Activated CD4-positive, alpha-beta T cell treated with anti-CD3 and anti-CD28 coated beads for 4 hours (primary cell): ENCODE measurements at regions not wholly inside any gene's neighbourhood (a gene's known extent, or its start where the extent isn't known, plus 50 kb on each side); places are given as distances from the start of the nearest gene placed in this dataset.
"Not testable (repeated sequence)": the region's sequence is repeated elsewhere in the genome, so short reads cannot be mapped to it uniquely, and the experiment has no call there.

Experiments
- DNase-seq, 2 donors: peaks; one replicate each; pipeline ENCODE4 v3.0.0-alpha.2; 2020

DNA sequence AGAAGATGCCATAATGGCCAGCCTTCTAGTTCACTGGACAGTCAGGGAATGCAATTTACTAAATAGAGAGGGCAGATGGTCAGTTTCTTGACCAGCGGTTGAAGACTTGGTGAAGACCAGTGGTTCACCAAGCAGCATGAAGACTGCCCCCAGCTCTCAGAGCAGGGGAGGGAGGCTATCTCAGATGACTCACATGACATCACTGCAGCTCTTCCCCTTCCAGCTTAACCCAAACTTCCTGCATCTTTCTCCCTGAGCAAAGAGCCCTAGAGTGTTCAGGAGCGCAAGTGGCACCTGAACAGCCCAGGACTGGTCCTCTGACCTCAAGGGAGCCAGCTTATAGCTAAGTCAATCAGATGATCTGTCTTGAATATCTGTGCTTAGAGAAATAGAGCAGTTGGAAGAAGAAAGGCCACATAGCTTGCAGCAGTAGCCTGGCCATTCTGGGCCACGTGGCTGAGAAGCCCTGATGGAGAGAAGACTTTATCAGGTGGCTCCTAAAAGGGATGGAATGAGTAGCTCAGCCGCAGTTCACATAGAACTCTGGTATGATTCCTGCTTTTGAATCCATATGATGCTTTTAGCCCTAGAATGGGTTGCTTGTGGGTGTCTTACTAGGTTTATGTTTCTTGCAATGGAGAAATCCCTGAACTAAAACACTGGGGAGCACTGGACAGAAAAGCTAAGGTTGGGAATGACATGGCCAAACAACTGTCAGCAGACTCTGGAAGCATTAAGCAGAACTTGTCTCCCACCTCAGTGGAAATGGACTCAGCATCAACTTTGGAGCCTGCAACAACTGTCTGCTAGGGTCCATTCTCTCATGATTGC, 392.1 kb upstream of the CCL2 start:
- no peak for DNase-seq

DNA sequence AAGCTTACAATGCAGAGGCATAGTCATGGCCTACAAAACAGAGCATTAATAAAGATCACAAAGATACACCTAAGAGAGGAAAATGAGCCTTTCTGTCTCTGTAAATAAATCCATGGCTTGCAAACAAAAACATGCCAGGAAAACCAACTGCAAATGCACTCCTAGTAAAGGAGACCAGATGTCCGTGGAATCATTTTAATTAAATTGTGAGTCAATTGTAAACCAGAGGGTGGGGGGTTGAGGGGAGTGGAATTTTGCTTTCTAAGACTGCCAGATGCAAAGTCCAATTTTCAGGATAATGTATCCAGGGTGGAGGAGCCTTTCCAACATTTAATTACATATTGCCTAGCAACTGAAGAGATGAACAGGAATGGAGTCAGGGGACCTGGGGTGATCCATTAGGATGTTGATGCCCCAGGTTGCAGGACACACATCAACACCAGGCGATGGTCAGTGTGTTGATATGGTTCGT, 390.3 kb upstream of the CCL2 start:
- no peak for DNase-seq

DNA sequence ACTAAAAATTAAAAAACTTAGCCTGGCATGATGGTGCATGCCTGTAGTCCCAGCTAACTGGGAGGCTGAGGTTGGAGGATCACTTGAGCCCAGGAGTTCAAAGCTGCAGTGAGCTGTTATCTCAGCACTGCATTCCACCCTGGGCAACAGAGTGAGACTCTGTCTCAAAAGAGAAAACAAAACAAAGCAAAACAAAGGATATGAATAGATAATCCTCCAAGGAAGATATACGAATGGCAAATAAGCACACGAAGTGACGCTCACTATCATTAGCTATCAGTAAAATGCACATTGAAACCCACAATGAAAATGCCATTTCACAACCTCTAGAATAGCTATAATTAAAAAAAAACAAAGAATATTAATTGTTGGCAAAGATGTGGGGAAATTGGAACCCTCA, 386.2 kb upstream of the CCL2 start:
- DNase-seq = no peak

DNA sequence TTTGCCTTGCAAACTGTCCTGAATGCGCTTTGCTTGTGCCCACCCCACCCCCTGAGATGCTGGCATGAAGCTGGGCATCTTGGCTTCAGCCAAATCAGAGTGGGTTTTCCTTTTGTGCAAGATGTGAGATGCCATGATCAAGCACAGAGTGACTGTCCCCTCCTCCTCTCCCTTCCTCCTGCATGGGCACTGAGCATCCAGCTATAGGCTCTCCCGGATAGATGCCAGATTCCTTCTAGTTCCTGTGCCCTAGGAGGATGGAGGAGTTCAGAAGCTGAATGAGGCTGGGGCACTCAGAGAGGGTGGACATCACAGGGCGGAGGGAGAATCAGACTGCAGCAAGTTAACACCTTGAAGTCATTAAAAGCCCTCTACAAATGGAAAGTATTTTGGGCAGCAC, 384.1 kb upstream of the CCL2 start:
- DNase-seq = no peak

DNA sequence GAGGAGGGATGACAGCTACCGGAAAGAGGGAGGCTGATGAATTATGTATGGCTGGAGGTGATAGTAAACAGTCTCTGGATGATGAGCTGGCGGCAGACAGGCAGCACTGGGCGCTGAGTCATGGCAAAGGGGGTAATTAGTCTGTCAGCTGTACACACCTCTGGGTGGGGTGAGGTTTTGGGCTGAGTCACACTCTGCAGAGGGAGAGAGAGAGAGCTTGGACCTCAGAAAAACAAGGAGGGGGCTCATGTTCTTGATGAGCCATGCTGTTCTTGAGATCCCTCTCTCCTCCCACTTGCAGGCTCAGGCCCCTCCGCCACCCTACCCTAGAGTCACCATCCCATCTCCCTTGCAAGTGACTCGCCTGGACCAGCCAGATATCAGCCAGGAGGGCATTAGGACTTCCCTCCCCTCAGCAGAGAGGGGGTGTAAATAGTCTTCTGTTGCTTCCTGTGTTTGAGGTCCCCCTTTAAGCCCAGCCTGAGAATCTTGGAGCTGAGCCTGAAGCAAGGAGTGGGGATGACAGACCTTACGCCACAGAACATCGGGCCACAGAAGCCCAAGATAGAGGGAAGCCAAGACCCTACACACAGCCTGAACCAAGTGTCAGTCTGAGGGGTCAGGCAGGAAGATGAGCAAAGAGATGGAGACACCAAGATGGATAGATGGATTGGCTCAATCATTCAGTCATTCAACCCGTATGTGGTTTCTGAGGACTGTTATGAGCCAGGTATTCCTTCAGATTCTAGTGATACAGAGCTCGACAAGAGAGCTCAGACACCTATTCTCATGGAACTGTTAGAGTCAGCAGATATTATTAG, 383.2 kb upstream of the CCL2 start:
- DNase-seq = no peak

DNA sequence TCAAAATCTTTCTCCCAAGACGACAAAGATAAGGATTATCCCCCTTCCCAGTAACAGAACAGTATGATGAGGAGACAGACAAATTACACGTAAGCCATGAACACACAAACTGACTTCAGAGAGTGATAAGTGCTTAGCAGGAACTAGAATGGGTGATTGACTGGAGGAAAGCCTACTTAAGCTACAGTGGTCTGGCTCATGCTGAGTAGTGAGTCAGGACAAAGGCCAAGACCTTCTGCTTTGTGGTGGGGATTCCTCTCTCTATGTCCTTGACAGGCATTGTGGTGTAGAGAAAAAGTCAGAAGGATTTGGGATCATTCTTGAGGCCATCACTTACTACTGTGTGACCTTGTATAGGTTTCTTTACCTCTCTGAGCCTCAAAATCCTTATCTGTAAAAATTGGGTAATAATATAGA, 381.9 kb upstream of the CCL2 start:
- no peak for DNase-seq

DNA sequence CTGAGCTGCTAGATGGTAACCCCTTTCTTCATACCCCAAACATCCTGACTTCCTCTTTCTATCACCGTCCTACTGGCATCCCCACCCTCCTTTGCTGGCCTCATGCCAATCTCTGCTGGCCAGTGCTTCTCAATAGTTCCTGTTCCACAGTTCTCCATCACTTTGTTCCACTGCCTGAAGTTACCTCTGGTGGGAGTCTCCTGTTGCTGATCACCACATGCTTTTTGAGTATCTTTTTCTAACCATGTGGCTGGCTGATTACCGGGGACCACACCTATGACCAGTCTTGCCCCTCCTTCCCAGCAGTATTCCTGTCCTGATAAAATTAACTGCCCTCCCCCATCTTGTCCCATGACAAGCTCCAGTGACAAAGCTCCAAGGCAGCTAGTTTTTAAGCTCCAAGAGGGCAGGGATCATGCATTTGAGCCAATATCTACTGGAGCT, 380.4 kb upstream of the CCL2 start:
- no peak for DNase-seq

DNA sequence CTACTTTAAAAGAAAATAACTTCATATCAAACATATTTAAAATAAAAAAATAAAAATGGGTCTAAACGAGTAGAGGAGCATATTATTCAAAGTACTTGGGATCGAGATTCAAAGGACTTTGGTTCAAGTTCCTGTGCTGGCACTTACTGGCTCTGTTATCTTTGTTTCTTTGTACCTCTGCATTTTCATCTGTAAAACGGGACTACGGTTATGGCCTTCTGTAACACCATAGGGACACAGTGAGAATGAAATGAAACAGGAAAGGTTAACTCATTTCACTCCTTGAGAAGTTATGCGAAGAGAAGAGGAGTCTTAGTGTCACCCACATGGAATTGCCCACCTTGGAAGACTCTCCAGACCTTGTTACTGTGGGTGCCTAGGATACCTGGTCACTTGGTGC, 379.1 kb upstream of the CCL2 start:
- DNase-seq = no peak

DNA sequence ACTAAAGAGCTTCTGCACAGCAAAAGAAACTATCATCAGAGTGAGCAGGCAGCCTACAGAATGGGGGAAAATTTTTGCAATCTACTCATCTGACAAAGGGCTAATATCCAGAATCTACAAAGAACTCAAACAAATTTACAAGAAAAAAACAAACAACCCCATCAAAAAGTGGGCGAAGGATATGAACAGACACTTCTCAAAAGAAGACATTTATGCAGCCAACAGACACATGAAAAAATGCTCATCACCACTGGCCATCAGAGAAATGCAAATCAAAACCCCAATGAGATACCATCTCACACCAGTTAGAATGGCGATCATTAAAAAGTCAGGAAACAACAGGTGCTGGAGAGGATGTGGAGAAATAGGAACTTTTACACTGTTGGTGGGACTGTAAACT, 372.8 kb upstream of the CCL2 start:
- not testable (repeated sequence) for DNase-seq

DNA sequence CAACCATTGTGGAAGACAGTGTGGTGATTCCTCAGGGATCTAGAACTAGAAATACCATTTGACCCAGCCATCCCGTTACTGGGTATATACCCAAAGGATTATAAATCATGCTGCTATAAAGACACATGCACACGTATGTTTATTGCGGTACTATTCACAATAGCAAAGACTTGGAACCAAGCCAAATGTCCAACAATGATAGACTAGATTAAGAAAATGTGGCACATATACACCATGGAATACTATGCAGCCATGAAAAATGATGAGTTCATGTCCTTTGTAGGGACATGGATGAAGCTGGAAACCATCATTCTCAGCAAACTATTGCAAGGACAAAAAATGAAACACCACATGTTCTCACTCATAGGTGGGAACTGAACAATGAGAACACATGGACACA, 372.4 kb upstream of the CCL2 start:
- not testable (repeated sequence) for DNase-seq

DNA sequence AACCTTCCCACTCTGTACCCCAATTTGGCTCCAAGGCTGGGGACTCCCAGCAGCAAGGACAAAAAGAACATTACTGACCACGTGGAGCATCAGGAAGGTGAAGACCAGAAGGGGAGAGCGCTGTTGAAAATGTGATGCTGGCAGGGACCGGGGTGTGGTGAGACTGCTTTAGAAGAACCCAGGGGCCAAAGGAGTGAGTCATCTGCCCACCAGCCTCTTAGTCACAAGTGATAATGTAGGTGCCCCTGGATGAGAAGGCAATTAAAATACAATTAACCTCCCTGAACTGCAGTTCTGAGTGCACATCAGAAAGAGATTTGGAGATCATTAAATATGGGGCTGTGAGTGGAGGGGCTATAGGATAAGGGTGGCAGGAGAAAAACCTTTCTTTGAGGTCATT, 366.6 kb upstream of the CCL2 start:
- DNase-seq = no peak

DNA sequence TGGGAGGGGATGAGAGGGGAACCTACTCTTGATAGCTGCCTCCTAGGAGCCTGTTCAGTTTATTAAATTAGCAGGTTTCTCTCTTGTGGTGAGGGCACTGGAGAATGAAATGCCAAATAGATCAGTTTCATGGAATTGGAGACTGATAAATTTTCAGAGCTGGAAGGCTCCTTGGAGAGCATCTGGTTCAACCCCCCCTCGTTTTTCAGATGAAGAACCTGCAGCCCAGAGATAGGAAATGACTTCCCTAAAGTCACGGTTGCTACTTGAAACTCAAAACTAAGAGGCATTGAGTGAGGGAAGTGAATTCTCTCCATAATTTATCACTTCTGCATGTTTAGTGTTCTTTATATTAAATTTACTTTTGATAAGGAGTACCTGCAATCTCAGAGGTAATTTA, 366.0 kb upstream of the CCL2 start:
- no peak for DNase-seq

DNA sequence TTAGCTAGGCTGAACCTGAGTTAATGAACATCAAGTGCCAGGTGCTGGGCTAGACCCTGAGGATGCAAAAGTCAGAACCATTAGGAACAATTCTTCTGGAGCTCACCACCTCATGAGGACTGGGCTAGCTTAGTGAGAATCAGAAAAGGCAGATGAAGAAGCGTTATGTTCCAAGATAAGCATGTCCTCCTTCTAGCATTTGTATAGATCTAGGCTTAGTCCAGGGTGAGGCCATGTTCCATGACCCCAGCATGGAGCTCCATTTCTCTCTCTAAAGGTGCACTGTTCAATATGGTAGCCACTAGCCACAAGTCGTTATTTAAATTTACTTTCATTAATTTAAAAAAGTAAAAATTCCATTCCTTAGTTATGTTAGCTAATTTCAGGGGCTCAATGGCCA, 365.3 kb upstream of the CCL2 start:
- DNase-seq = no peak

DNA sequence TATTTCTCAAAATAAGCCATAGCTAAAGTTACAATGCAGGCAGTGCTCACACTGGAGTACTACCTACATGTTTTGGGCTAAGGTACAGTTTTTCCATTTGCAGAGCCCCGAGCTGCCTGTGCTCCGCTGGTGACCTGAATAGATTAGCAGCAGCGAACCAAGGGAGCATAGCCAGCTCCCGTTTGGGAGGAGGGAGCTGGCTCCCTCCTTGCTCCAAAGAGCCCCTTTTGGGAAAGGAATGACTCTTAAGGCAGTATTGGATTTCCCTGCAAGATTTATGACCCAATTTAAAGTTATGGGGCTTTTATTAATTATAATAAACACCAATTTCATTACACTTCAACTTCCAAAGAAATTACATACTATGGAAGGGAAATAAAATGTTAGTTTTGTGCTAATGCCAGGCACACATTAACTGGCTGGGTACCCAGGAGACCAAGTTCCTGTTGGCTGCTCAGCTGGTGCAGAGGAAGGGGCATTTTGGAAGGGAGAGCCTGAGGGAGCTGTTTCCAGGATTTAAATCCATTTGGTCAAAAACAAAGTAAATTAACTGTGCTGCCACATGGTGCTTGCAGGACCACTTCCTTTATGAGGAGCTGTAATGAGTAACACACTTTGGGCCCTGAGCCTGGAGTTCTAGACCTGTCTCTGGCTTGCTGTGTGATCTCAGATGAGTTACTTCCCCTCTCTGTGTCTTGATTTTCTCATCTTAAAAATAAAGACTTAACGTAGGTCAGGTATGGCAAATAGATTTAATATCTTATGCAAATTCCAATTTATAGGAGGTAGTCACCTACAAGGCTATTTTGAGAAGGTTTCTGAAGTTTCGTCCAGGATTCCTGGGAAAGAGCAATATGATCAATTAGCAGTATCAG, 362.1 kb upstream of the CCL2 start:
- DNase-seq = no peak

DNA sequence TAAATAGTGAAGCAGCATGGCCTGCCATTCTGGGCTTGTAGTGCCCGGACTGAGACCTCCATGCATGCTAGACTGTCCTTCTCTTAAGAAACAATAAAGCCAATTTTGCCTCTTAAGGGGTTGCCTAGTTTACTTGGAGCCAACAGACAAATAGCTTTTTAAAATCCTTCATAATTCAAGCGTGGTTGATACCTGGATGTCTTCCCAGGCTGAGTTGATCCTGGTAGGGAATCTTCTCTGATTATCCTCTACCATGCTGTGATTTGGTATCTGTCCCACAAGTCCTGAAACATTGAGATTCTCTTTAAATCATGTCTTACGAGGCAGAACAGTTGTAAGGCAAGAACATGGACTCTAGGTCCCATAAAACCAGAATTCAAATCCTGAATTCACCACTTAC, 359.6 kb upstream of the CCL2 start:
- DNase-seq = no peak

DNA sequence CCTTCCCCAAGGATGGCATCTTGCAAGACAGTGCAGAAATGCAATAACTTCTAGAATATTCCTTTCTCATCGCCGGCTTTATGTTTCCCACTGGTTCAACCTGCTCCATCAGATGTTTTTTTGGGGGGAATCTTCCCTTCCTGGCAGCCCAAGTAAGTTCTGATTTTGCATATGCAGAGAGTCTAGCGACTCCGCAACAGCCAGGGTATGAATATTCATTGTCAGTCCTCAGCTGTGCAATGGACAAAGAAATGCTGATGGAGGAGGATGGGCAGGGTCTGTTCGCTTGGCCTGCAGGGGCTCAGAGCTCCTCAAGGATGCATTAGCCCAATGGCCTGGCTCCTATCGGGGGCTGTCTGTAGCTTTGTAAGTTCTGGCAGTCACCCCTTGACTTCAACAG, 358.8 kb upstream of the CCL2 start:
- no peak for DNase-seq

DNA sequence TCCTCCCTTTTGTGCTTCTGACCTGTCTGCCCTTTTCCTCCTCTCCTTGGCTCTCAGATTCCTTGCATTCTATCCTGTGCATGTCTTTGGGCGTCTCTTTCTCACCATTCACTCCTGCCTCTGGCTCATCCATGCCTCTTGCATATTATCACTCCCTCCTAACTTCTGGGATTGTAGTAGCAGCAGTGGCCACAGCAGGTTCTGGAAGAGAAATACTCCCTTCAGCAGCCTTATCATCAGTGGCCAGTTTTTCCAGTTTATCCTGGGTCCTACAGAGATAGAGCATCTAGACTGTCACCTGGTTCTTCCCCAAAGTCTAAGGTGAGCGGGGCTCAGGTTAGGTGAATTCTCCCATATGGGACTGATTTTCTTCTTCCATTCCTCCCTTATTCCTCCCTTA, 354.0 kb upstream of the CCL2 start:
- DNase-seq = no peak

DNA sequence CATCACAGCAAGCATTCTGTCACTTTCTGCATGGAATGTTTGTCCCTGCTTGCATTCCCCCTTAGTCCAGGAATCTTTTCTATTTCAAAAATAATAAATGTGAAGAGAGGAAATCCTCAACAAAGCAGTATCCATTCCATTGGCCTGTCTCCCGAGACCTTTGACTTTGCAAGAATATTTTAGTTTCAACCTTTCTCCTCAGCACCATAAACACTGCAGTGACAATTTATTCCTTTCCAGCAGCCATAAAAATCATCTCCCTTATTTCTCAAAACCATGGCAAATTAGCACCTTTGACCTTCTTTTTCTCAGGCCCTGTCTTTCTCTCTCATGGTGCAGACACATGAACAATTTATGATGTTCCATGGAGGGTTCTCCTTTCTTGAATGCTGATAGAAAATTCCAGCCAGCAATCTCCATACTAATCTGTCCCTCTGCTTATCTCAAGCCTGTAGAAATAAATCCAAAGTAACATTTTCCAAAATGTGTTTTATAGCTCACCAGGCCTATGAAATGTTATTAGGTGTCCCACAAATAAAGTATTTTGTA, 352.1 kb upstream of the CCL2 start:
- DNase-seq = no peak

DNA sequence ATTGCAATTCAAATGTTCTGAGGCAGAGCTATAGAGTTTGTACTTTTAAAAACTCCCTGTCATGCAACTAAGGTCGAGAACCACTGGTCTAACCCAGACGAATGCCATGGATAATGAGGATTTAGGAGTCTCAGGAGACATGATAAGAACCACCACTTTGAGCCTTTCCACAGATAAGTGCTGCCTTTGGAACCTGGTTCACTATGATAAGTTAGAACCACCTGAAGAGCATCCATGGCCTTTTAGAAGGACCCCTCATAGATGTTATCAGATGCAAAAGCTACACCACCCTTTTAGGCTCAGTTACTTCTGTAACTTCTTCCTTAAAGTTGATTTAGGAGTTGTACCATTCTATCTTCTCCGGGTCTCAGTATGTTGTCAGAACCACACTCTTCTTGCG, 350.6 kb upstream of the CCL2 start:
- DNase-seq = no peak

DNA sequence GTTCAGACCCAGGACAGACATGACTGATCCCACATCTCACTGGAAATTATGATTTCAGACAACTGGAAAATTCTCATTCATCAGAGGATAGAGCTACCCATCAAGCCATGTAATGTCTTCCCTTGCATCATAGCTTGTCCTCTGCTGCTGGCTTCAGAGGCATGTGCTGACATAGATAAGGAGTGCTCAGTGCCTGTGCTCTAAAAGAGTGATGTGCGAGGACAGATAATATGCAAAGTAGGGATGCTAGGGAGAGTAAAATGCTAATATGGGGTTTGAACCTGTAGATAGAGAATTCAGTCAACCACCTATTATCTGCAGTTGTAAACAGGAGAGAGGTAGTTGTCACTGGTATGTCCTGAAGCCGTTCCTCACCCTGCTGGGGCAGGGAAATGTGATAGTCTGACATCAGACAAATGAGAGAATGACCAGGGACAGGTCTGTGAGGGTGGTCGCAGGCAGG, 349.7 kb upstream of the CCL2 start:
- DNase-seq = no peak

DNA sequence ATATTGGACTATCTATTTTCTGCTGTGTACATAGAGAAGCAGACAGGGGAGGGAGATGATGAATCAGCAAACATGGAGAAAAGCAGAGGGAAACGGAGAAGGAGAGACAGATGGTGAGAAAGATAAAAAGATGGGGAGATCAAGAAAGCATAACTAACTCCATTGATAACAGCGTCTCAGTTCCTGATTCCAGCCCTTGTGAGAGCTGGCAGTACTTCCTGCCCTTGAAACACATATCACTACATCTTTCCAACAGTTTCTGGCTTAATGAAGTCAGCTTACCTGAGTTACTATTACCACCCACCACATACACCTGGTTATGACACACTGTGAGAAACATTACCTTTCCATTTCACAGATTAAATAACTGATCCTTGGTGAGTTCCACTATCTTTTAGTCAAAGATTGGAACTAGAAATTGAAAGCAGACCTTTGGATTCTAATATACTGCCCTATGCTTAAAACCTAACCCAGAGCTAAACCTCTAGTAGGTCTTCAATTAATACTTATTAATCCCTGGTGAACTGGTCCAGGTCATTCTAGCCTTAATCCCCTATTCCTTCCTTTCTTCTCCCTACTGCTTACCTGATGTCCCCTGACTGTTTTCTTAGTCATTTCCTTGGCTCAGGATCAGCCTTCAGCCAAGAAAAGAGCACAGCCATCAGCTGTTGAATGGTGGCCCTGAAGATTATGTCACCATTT, 346.6 kb upstream of the CCL2 start:
- no peak for DNase-seq
